MM.1S (cell line): ENCODE measurements at regions not wholly inside any gene's neighbourhood (a gene's known extent, or its start where the extent isn't known, plus 50 kb on each side); places are given as distances from the start of the nearest gene placed in this dataset.

Experiments
- DNase-seq: peaks from one replicate; pipeline ENCODE4 v3.0.0-alpha.2; 2015
- H2AFZ ChIP-seq: fragments of 300-600 bp; sonication (generic); 2 replicates; pipeline ENCODE4 v1.6.0; 2016; ENCODE audit warnings: antibody characterized with exemption, low read length
- H3F3A ChIP-seq: fragments of 300-600 bp; sonication (generic); 2 replicates; pipeline ENCODE4 v1.6.1; 2016; ENCODE audit warnings: mild to moderate bottlenecking, antibody characterized with exemption, low read length, moderate library complexity, mixed read lengths; ENCODE audit not compliant: insufficient read depth
- H3K27ac ChIP-seq: fragments of 300-600 bp; sonication (generic); 2 replicates; pipeline ENCODE4 v1.5.1; 2016; ENCODE audit warnings: mild to moderate bottlenecking, low read length
- H3K27me3 ChIP-seq: fragments of 300-600 bp; sonication (generic); replicated peaks from 2 replicates; pipeline ENCODE4 v1.6.0; 2016; ENCODE audit warnings: low read length; ENCODE audit not compliant: insufficient read depth
- H3K36me3 ChIP-seq: fragments of 300-600 bp; sonication (generic); replicated peaks from 2 replicates; pipeline ENCODE4 v1.6.1; 2016; ENCODE audit warnings: mild to moderate bottlenecking, low read length, mixed read lengths; ENCODE audit not compliant: insufficient read depth
- H3K4me1 ChIP-seq: fragments of 300-600 bp; sonication (generic); 2 replicates; pipeline ENCODE4 v1.6.1; 2016; ENCODE audit warnings: low read length, mixed read lengths
- H3K4me2 ChIP-seq: fragments of 300-600 bp; sonication (generic); 2 replicates; pipeline ENCODE4 v1.6.0; 2016; ENCODE audit warnings: low read depth, low read length
- H3K4me3 ChIP-seq: fragments of 300-600 bp; sonication (generic); 2 replicates; pipeline ENCODE4 v1.5.1; 2016; ENCODE audit warnings: low read length, mixed read lengths
- H3K79me2 ChIP-seq: fragments of 300-600 bp; sonication (generic); 2 replicates; pipeline ENCODE4 v1.6.1; 2016; ENCODE audit warnings: mixed run types, low read length, mixed read lengths
- H3K9ac ChIP-seq: fragments of 300-600 bp; sonication (generic); 2 replicates; pipeline ENCODE4 v1.6.1; 2016; ENCODE audit warnings: low read length, mixed read lengths
- H3K9me2 ChIP-seq: fragments of 300-600 bp; sonication (generic); replicated peaks from 2 replicates; pipeline ENCODE4 v1.6.1; 2016; ENCODE audit warnings: mild to moderate bottlenecking, low read length, mixed read lengths; ENCODE audit not compliant: insufficient read depth
- H3K9me3 ChIP-seq: fragments of 300-600 bp; sonication (generic); replicated peaks from 2 replicates; pipeline ENCODE4 v1.6.1; 2016; ENCODE audit warnings: mild to moderate bottlenecking, low read length, mixed read lengths; ENCODE audit not compliant: insufficient read depth
- H4K20me1 ChIP-seq: fragments of 300-600 bp; sonication (generic); 2 replicates; pipeline ENCODE4 v1.6.1; 2016; ENCODE audit warnings: mild to moderate bottlenecking, low read length, moderate library complexity, mixed read lengths; ENCODE audit not compliant: insufficient read depth
- CTCF ChIP-seq: fragments of 300-600 bp; sonication (generic); IDR thresholded peaks from 2 replicates; pipeline ENCODE4 v1.5.1; 2016; ENCODE audit warnings: antibody characterized with exemption, low read length, mixed read lengths
- EZH2 ChIP-seq: fragments of 300-600 bp; sonication (generic); optimal IDR thresholded peaks from 2 replicates; pipeline ENCODE3; 2017; ENCODE audit warnings: low read depth, mild to moderate bottlenecking, antibody characterized with exemption, low read length, mixed read lengths
- EZH2phosphoT487 ChIP-seq: fragments of 300-600 bp; sonication (generic); IDR thresholded peaks from 2 replicates; pipeline ENCODE4 v1.6.1; 2018; ENCODE audit warnings: antibody characterized with exemption, low read length

- DNase-seq = no peak
- no peak overlapping the region for H3K4me3 ChIP-seq
- TF ChIP-seq EZH2 = no peak
- no peak for TF ChIP-seq CTCF
- no peak for TF ChIP-seq EZH2phosphoT487
- H3K4me1 ChIP-seq = no peaks in the 10 kb centered on the region
- no peak overlapping the region for H3K4me2 ChIP-seq
- H3K9me3 ChIP-seq = no peaks in the 10 kb centered on the region
- no peaks in the 10 kb centered on the region for H3K79me2 ChIP-seq
- no peaks in the 10 kb centered on the region for H3K36me3 ChIP-seq
- H3F3A ChIP-seq = no peaks in the 10 kb centered on the region
- H3K27me3 ChIP-seq = no peaks in the 10 kb centered on the region
- H3K9ac ChIP-seq = no peak overlapping the region
- H4K20me1 ChIP-seq = no peaks in the 10 kb centered on the region
- H3K27ac ChIP-seq = no peak overlapping the region
- H2AFZ ChIP-seq = no peak overlapping the region
- H3K9me2 ChIP-seq = no peaks in the 10 kb centered on the region
Observed at GRCh38 chr12:39065455-39065854, 160.1 kb upstream of the CPNE8 start.

- H3K4me3 ChIP-seq = no peak overlapping the region
- no peaks in the 10 kb centered on the region for H4K20me1 ChIP-seq
- H3K9me2 ChIP-seq = no peaks in the 10 kb centered on the region
- no peak overlapping the region for H3K4me2 ChIP-seq
- H3F3A ChIP-seq = no peaks in the 10 kb centered on the region
- no peak overlapping the region for H2AFZ ChIP-seq
- DNase-seq = no peak
- no peak overlapping the region for H3K27ac ChIP-seq
- H3K79me2 ChIP-seq = no peaks in the 10 kb centered on the region
- no peaks in the 10 kb centered on the region for H3K9me3 ChIP-seq
- no peaks in the 10 kb centered on the region for H3K4me1 ChIP-seq
- H3K27me3 ChIP-seq = no peaks in the 10 kb centered on the region
- H3K36me3 ChIP-seq = no peaks in the 10 kb centered on the region
- TF ChIP-seq EZH2 = no peak
- TF ChIP-seq CTCF = no peak
- TF ChIP-seq EZH2phosphoT487 = no peak
- no peak overlapping the region for H3K9ac ChIP-seq
Observed at GRCh38 chr12:39064708-39065107, 159.3 kb upstream of the CPNE8 start.

GRCh38 chr12:39062266-39062996 is 157.0 kb upstream of the CPNE8 start:
- no peaks in the 10 kb centered on the region for H3K4me1 ChIP-seq
- H4K20me1 ChIP-seq = no peaks in the 10 kb centered on the region
- TF ChIP-seq CTCF (no peak), EZH2 (no peak), EZH2phosphoT487 (no peak)
- no peak overlapping the region for H3K9ac ChIP-seq
- H3K4me3 ChIP-seq = no peak overlapping the region
- DNase-seq = no peak
- H3K9me3 ChIP-seq = no peaks in the 10 kb centered on the region
- no peaks in the 10 kb centered on the region for H3K9me2 ChIP-seq
- no peak overlapping the region for H2AFZ ChIP-seq
- no peaks in the 10 kb centered on the region for H3K27me3 ChIP-seq
- no peaks in the 10 kb centered on the region for H3K36me3 ChIP-seq
- H3K79me2 ChIP-seq = no peaks in the 10 kb centered on the region
- no peaks in the 10 kb centered on the region for H3F3A ChIP-seq
- H3K27ac ChIP-seq = no peak overlapping the region
- H3K4me2 ChIP-seq = no peak overlapping the region
